ENCODE measurements at regions not wholly inside any gene's neighbourhood (a gene's known extent, or its start where the extent isn't known, plus 50 kb on each side); places are given as distances from the start of the nearest gene placed in this dataset.
"Not testable (repeated sequence)": the region's sequence is repeated elsewhere in the genome, so short reads cannot be mapped to it uniquely, and the experiment has no call there.

DNA sequence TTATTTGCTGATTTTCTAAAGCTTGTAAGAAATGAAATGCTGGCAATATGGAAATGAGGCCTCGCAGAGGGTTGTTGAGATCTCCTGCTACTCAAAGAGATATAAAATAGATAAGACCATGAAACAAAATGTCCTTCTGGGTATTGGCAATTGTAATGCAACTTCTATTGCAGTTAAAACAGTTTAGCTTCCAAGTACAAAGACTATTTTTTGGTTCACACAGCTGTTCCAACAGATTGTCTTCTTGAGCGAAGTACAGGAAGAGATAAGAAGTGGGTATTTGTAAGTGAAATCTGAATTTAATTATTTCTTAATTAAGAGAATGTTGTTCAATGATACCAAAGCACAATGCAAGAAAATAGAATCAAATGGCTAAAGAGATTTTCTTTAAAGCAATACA lies 801.5 kb upstream of the GBE1 start:
- TF ChIP-seq, protein P1, sequence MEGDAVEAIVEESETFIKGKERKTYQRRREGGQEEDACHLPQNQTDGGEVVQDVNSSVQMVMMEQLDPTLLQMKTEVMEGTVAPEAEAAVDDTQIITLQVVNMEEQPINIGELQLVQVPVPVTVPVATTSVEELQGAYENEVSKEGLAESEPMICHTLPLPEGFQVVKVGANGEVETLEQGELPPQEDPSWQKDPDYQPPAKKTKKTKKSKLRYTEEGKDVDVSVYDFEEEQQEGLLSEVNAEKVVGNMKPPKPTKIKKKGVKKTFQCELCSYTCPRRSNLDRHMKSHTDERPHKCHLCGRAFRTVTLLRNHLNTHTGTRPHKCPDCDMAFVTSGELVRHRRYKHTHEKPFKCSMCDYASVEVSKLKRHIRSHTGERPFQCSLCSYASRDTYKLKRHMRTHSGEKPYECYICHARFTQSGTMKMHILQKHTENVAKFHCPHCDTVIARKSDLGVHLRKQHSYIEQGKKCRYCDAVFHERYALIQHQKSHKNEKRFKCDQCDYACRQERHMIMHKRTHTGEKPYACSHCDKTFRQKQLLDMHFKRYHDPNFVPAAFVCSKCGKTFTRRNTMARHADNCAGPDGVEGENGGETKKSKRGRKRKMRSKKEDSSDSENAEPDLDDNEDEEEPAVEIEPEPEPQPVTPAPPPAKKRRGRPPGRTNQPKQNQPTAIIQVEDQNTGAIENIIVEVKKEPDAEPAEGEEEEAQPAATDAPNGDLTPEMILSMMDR (conservative IDR thresholded peaks at IDR 0.05) = no peak

DNA sequence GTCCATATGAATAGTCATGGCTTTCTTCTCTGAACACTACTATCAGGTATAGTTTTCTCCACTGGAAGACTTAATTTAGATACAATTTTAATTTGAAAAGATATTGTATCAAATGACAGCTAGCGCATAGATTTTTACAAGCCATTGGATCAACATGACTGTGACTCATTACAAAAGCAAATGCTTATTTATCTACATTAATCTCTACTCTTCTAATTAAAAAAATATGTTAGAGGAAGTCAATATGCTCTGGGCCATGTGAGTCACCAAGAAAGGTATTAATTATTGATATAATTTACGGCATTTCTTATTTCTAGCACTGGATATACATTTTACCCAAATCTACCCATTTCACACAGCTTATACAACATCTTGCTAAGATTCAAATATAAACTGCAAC lies 800.3 kb upstream of the GBE1 start:
- TF ChIP-seq, protein P1 (conservative IDR thresholded peaks at IDR 0.05) = no peak
- H3K27ac ChIP-seq = no peak overlapping the region

More for the DNA sequence above, 801.5 kb upstream of the GBE1 start:
- no peak overlapping the region for H3K27ac ChIP-seq

DNA sequence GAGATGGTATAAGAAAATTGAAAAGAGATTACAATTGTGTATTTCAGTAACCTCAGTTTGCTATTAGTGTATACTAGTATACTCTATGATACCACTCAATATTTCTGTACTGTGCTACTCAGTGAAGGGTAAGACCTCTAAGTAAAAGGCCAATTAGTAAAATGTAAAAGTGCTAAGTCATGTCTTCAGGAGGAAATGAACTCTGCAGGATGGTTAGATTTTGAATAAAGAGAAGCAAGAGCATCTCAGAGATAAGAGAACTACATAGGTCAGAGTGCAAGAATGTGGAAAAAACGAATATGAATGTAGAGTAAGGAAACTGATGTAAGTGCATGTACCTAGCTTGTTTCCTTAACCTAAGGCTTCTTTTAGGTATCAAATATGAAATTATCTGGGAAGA lies 796.6 kb upstream of the GBE1 start:
- H3K27ac ChIP-seq = no peak overlapping the region
- TF ChIP-seq, protein P1 (conservative IDR thresholded peaks at IDR 0.05) = no peak

DNA sequence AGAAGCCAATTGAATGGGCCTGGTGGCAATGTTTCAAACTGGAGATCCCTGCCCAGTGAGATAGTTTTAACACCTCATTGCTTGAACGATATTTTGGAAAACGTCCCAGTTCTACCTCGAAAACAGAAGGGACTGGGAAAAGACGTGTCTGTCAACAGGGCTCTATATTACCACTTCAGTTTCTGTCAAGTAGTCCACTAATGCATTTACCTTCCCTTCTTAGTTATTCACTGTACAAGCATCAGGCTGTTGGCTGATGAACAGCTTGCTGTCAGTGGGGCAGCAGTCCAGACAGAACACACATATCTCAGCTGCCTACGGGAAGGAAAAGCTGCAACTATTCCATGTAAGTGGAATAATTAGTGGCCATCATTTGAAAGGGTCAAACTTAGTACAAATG lies 794.7 kb upstream of the GBE1 start:
- TF ChIP-seq, protein P1 (conservative IDR thresholded peaks at IDR 0.05) = no peak
- H3K27ac ChIP-seq = no peak overlapping the region

DNA sequence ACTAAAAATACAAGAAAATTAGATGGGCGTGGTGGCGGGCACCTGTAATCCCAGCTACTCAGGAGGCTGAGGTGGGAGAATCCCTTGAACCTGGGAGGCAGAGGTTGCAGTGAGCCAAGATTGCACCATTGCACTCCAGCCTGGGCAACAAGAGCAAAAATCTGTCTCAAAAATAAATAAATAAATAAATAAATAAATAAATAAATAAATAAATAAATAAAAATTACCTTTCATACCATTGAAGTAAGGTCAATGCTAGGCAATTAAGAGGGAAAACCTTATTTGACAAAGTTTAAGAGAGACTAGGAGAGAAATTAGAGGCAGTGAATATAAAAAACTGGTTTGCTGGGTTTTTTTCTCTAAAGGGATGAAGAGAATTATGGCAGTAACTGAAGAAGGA lies 781.1 kb upstream of the GBE1 start:
- H3K27ac ChIP-seq = not testable (repeated sequence)

DNA sequence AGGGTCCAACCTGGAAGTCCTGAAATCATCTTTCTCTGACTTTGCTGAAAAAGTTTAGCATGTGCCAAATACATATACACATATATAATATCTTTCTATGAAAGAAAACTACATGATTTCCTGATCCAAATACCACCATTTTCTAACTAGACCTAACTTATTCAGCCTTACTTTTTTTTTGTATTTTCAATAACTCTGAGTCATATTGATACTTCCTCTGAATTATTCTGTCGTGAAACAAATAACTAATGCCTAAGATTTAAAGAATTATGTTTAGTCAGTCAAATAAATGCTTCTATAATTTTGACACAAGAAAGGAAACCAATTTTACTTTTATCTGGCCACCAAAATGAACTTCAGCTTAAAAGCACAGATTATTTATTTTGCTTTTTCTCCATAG lies 760.2 kb upstream of the GBE1 start:
- H3K27ac ChIP-seq = no peak overlapping the region
- TF ChIP-seq, protein P1 (conservative IDR thresholded peaks at IDR 0.05) = no peak

DNA sequence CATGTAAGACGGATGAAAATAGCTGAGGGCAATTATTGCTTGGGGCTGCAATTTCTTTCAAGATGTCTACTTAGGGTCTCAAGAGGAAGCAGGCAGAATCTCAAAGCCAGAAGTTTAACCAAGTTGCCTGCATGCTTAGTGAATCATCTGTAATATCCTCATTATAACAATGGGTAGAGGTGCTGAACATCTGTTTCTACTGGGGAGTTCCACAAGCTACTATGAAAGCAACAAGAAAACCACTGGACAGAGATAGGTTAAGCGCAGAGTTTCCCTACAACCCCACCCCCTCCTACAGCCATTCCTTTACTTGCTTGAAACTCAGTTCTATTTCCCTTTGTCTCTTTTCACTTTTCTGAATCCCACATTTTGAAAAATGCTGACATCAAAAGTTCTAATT lies 759.4 kb upstream of the GBE1 start:
- H3K27ac ChIP-seq = no peak overlapping the region
- TF ChIP-seq, protein P1 (conservative IDR thresholded peaks at IDR 0.05) = no peak

DNA sequence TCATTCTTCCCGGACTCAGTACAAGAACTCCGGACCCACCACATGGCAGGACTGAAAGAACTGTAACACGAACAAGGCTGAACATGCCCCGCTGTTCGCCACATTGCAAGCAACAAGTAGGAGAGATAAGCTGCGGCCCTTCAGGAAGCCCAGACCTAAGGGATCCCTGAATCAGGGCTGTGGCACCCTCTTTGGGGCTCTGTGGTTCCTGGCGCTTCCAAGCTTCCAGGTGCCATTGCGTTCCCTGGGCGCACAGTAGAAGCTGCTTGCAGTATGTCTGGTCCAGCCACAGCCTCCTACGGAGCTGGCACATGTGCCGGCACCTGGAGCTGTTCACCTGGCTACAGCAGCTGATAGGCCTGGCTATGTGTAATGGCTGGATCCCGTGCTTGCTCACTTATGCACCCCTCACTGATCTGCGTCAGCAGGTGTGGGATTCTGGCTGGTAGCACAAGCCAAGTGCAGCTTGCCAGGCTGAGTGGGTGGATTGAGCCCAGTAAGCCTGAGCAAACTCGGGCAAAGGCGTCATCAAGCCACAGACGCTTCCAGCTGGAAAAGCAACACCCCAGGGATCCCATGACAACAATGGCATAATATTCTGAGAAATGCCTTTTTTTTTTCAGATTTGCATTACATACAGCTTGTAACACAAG lies 748.6 kb upstream of the GBE1 start:
- H3K27ac ChIP-seq = no peak overlapping the region
- TF ChIP-seq, protein P1 (conservative IDR thresholded peaks at IDR 0.05) = no peak
